HCT116 (cell line): ENCODE measurements at regions not wholly inside any gene's neighbourhood (a gene's known extent, or its start where the extent isn't known, plus 50 kb on each side); places are given as distances from the start of the nearest gene placed in this dataset.

Source experiments
- ATAC-seq: fragments of 200-7000 bp; cut with Tn5 transposase; 2 replicates; pipeline ENCODE4 v1.9.1; 2020; ENCODE audit warnings: mild to moderate bottlenecking, moderate library complexity
- BruUV-seq: library from RNA; stranded (reverse); fragments of 400-500 nt; replicated peaks from 2 replicates; lab custom pipeline; 2021; lab: Mats Ljungman, UMichigan
- CTCF ChIA-PET: fragments of 300-600 bp; sonication (Branson Sonifier 250); formaldehyde crosslinking; loops from one replicate; lab custom pipeline; 2021; ENCODE audit warnings: antibody characterized with exemption; lab: Charles Lee
- POLR2A ChIA-PET: fragments of 300-600, 350-600 bp; sonication (Branson Sonifier 250); formaldehyde crosslinking; loops from one replicate; lab custom pipeline; 2021; ENCODE audit warnings: antibody characterized with exemption; lab: Charles Lee
- RAD21 ChIA-PET, 2 experiments: fragments of 300-600 bp; sonication (Branson Sonifier 250); formaldehyde crosslinking; loops; one replicate each; lab custom pipeline; 2023; ENCODE audit warnings: low total read pairs in 2 of 2; ENCODE audit not compliant: uncharacterized antibody in 2 of 2, unreplicated experiment in 2 of 2, low non-redundant PET in 1 of 2; lab: Charles Lee
- DNase-seq: peaks from one replicate; pipeline ENCODE4 v3.0.0-alpha.2; 2010; ENCODE audit warnings: low read depth, low spot score
- H2AFZ ChIP-seq: fragments of 200-600 bp; shearing (Covaris generic), sonication (generic); 2 replicates; pipeline ENCODE4 v1.6.1; 2017; ENCODE audit warnings: low read depth, mixed run types, mixed read lengths, antibody characterized with exemption, low read length; ENCODE audit not compliant: poor library complexity, severe bottlenecking
- H3K27ac ChIP-seq: 2 replicates; pipeline ENCODE4 v1.5.1; 2012; ENCODE audit warnings: low read depth, low read length
- H3K27me3 ChIP-seq: fragments of 200-600 bp; sonication (generic); 2 replicates; pipeline ENCODE4 v1.6.1; 2016; ENCODE audit warnings: mixed run types, low read length, mixed read lengths; ENCODE audit not compliant: insufficient read depth
- H3K36me3 ChIP-seq, 2 experiments: fragments of 200-500 bp in 1 of 2; fragments of 200-600 bp in 1 of 2; sonication (Bioruptor generic) in 1 of 2; sonication (generic) in 1 of 2; 2 replicates each; pipeline versions ENCODE4 v1.5.1 to v1.6.1; 2014 to 2016; ENCODE audit warnings: low read length in 2 of 2, inconsistent platforms in 1 of 2, mixed read lengths in 1 of 2, mixed run types in 1 of 2; ENCODE audit not compliant: insufficient read depth in 2 of 2, control insufficient read depth in 1 of 2
- H3K4me1 ChIP-seq, 2 experiments: fragments of 200-600 bp in 1 of 2; sonication (generic) in 1 of 2; 2 replicates each; pipeline versions ENCODE4 v1.5.1 to v1.6.1; 2012 to 2017; ENCODE audit warnings: low read length in 2 of 2, inconsistent platforms in 1 of 2, mild to moderate bottlenecking in 1 of 2, mixed read lengths in 1 of 2, mixed run types in 1 of 2, moderate library complexity in 1 of 2; ENCODE audit not compliant: insufficient read depth in 2 of 2, control insufficient read depth in 1 of 2
- H3K4me2 ChIP-seq: fragments of 200-600 bp; sonication (generic); 2 replicates; pipeline ENCODE4 v1.6.1; 2017; ENCODE audit warnings: mixed run types, low read length, mixed read lengths
- H3K4me3 ChIP-seq, 2 experiments: fragments of 200-600 bp in 1 of 2; sonication (generic) in 1 of 2; replicated peaks in 1 of 2; 2 replicates each; pipeline ENCODE4 v1.5.1; 2011 to 2016; ENCODE audit warnings: low read length in 2 of 2, control low read depth in 1 of 2, low read depth in 1 of 2, mild to moderate bottlenecking in 1 of 2, mixed read lengths in 1 of 2, mixed run types in 1 of 2
- H3K79me2 ChIP-seq: fragments of 200-600 bp; sonication (generic); 2 replicates; pipeline ENCODE4 v1.6.1; 2017; ENCODE audit warnings: mild to moderate bottlenecking, mixed run types, low read length, moderate library complexity, mixed read lengths; ENCODE audit not compliant: insufficient read depth
- H3K9ac ChIP-seq: fragments of 200-600 bp; sonication (generic); 2 replicates; pipeline ENCODE4 v1.6.1; 2016; ENCODE audit warnings: low read length, mixed read lengths
- H3K9me2 ChIP-seq: fragments of 200-600 bp; sonication (generic), shearing (Covaris generic); 2 replicates; pipeline ENCODE4 v1.6.1; 2017; ENCODE audit warnings: mixed run types, mild to moderate bottlenecking, moderate library complexity; ENCODE audit not compliant: insufficient read depth
- H3K9me3 ChIP-seq, 2 experiments: fragments of 200-500 bp in 1 of 2; fragments of 200-600 bp in 1 of 2; sonication (Bioruptor generic) in 1 of 2; sonication (generic) in 1 of 2; 2 replicates each; pipeline ENCODE4 v1.6.1; 2014 to 2017; ENCODE audit warnings: low read length in 2 of 2, mixed read lengths in 2 of 2, inconsistent platforms in 1 of 2, low read depth in 1 of 2, mild to moderate bottlenecking in 1 of 2, mixed run types in 1 of 2, moderate library complexity in 1 of 2; ENCODE audit not compliant: control insufficient read depth in 1 of 2, insufficient read depth in 1 of 2
- H4K20me1 ChIP-seq: fragments of 200-600 bp; sonication (generic), shearing (Covaris generic); 2 replicates; pipeline ENCODE4 v1.6.1; 2017; ENCODE audit warnings: mixed run types, mild to moderate bottlenecking, moderate library complexity; ENCODE audit not compliant: insufficient read depth
- CBX3 ChIP-seq: IDR thresholded peaks from 2 replicates; pipeline ENCODE4 v1.6.1; 2012; ENCODE audit warnings: low read depth
- CEBPB ChIP-seq: IDR thresholded peaks from 2 replicates; pipeline ENCODE4 v1.6.1; 2012; ENCODE audit warnings: low read depth
- EGR1 ChIP-seq: IDR thresholded peaks from 2 replicates; pipeline ENCODE4 v1.6.1; 2012; ENCODE audit warnings: low read depth
- ELF1 ChIP-seq: IDR thresholded peaks from 2 replicates; pipeline ENCODE4 v1.6.1; 2012; ENCODE audit warnings: low read depth, borderline replicate concordance
- POLR2A ChIP-seq: IDR thresholded peaks from 2 replicates; pipeline ENCODE4 v1.7.0; 2011; ENCODE audit warnings: borderline replicate concordance; ENCODE audit not compliant: insufficient read depth, insufficient read length; ENCODE audit errors: extremely low read depth
- POLR2AphosphoS5 ChIP-seq: IDR thresholded peaks from 2 replicates; pipeline ENCODE4 v1.6.1; 2011; ENCODE audit warnings: mild to moderate bottlenecking, low read depth, low read length, moderate library complexity
- RAD21 ChIP-seq: IDR thresholded peaks from 2 replicates; pipeline ENCODE4 v1.6.1; 2012; ENCODE audit warnings: low read depth, mild to moderate bottlenecking
- SIN3A ChIP-seq: IDR thresholded peaks from 2 replicates; pipeline ENCODE4 v1.6.1; 2012; ENCODE audit warnings: low read depth
- SP1 ChIP-seq: IDR thresholded peaks from 2 replicates; pipeline ENCODE4 v1.6.1; 2012; ENCODE audit warnings: low read depth
- SRF ChIP-seq: IDR thresholded peaks from 2 replicates; pipeline ENCODE4 v1.6.1; 2012; ENCODE audit warnings: low read depth
- TCF7L2 ChIP-seq: IDR thresholded peaks from 2 replicates; pipeline ENCODE4 v1.7.0; 2011; ENCODE audit warnings: borderline replicate concordance, inconsistent platforms; ENCODE audit not compliant: insufficient read depth, insufficient read length; ENCODE audit errors: extremely low read depth
- YY1 ChIP-seq: IDR thresholded peaks from 2 replicates; pipeline ENCODE4 v1.6.1; 2011; ENCODE audit warnings: low read length, low read depth, moderate library complexity, mild to moderate bottlenecking; ENCODE audit not compliant: insufficient replicate concordance; ENCODE audit errors: extremely low read depth
- ZFX ChIP-seq: fragments of 450-650 bp; IDR thresholded peaks from 2 replicates; pipeline ENCODE4 v1.6.1; 2017
- ZNF274 ChIP-seq: fragments of 200-500 bp; sonication (Bioruptor generic); IDR thresholded peaks from 2 replicates; pipeline ENCODE4 v1.6.1; 2014; ENCODE audit warnings: mild to moderate bottlenecking, low read depth, low read length, inconsistent platforms
- intact Hi-C: fragments of 100-400 bp; cut with micrococcal nuclease; formaldehyde crosslinking; loops from 2 replicates; pipeline ENCODE4 v1.10.0; 2022
- TF ChIP-seq, protein P1 (sequence below), 3 experiments: fragments of 200-600 bp in 1 of 3; sonication (generic) in 1 of 3; IDR thresholded peaks in 2 of 3; conservative IDR thresholded peaks in 1 of 3; 2 replicates each; pipeline ENCODE4 v1.5.1; 2012 to 2017; ENCODE audit warnings: low read depth in 2 of 3, low read length in 2 of 3, antibody characterized with exemption in 1 of 3, borderline replicate concordance in 1 of 3, control low read depth in 1 of 3, mild to moderate bottlenecking in 1 of 3, mixed read lengths in 1 of 3, mixed run types in 1 of 3, moderate library complexity in 1 of 3; ENCODE audit not compliant: insufficient read depth in 1 of 3

DNA sequence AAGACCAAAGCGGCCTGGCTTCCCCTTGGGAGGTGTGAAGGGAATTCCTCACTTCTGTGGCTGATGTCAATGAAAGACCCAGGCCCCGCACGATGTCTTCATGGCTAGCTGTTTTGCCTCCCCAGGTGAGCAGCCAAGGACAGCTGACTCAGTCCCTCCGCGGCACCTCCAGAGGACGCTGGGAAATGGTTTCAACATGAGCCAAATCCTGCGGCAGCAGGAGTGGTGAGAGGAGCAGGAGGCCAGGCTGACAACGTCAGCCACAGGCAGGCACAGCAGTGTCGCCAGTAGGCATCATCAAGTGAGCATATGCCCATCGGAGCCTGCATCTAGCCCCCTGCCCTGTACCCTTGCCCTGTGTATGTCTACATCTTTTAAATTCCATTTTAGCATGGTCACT, 156.4 kb upstream of the RAB6C start:
- H4K20me1 ChIP-seq, result no peaks in the 10 kb centered on the region
- H3K36me3 ChIP-seq, result no peaks in the 10 kb centered on the region
- H3K27ac ChIP-seq, result no peak overlapping the region
- H3K9ac ChIP-seq, result no peak overlapping the region
- H3K27me3 ChIP-seq, result no peaks in the 10 kb centered on the region
- H2AFZ ChIP-seq, result no peak overlapping the region
- POLR2A ChIA-PET, result no interaction called here
- no peaks in the 10 kb centered on the region for H3K9me3 ChIP-seq
- no peak overlapping the region for H3K4me3 ChIP-seq
- CTCF ChIA-PET, result no interaction called here
- no peak for TF ChIP-seq CEBPB
- no peak for TF ChIP-seq EGR1
- TF ChIP-seq YY1, result no peak
- TF ChIP-seq ZFX, result no peak
- H3K4me1 ChIP-seq, result no peaks in the 10 kb centered on the region
- RAD21 ChIA-PET, result no interaction called here
- ATAC-seq (no peak), DNase-seq (no peak)
- no peaks in the 10 kb centered on the region for H3K79me2 ChIP-seq
- intact Hi-C loops, result no loop called here
- H3K9me2 ChIP-seq, result no peaks in the 10 kb centered on the region
- no peak overlapping the region for H3K4me2 ChIP-seq
- BruUV-seq, result no TSS peak

DNA sequence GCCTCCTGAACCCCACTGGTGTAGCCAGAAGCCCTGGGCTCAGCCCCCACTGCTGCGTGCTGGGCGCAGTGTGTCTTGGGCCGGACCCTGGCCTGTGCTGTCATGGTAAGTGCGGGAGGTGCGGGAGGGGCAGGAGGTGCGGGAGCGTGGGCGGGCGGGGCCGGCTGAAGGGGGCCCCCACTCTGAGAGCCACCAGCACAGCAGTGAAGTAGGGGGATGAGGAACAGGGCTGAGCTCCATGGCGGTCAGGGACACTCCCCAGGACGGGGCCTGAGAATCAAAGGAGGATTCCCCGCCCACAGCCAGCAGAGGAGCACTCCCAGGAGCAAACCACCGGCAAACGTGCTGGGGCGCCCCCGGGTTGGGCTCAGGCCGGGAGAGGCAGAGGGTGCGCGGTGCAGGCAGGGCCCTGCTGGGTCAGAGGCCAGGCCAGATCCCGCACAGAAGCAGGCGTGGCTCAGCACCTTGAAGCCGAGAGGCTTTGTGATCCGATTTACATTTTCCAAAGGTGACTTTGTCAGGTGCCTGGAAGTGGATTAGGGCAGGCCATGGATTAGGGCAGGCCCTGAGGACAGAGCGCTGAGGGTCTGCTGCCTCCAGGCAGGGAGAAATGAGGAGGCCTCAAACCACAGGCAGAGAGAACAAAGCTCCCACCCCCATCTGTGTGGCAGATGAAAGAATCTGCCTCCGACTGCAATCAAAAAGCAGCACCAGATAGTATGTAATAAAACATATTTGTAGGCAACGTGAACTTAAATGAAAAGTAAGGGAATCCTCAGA, 152.0 kb upstream of the RAB6C start:
- intact Hi-C loops, result no loop called here
- Histone ChIP-seq H3K36me3 (no peaks in the 10 kb centered on the region), H3K27me3 (peaks cover 5% of the 10 kb centered on the region; the same call in 1 of the 2 replicates), H2AFZ (no peak overlapping the region), H3K9ac (no peak overlapping the region), H3K79me2 (no peaks in the 10 kb centered on the region), H4K20me1 (no peaks in the 10 kb centered on the region)
- no TSS peak for BruUV-seq
- no peak for ATAC-seq
- TF ChIP-seq ZFX (no peak), RAD21 (no peak), CBX3 (no peak), POLR2AphosphoS5 (no peak), SIN3A (no peak), ZNF274 (no peak), POLR2A (no peak), CEBPB (no peak), TCF7L2 (no peak), SP1 (no peak), ELF1 (no peak), SRF (no peak), EGR1 (no peak), YY1 (no peak)
- TF ChIP-seq, protein P1, sequence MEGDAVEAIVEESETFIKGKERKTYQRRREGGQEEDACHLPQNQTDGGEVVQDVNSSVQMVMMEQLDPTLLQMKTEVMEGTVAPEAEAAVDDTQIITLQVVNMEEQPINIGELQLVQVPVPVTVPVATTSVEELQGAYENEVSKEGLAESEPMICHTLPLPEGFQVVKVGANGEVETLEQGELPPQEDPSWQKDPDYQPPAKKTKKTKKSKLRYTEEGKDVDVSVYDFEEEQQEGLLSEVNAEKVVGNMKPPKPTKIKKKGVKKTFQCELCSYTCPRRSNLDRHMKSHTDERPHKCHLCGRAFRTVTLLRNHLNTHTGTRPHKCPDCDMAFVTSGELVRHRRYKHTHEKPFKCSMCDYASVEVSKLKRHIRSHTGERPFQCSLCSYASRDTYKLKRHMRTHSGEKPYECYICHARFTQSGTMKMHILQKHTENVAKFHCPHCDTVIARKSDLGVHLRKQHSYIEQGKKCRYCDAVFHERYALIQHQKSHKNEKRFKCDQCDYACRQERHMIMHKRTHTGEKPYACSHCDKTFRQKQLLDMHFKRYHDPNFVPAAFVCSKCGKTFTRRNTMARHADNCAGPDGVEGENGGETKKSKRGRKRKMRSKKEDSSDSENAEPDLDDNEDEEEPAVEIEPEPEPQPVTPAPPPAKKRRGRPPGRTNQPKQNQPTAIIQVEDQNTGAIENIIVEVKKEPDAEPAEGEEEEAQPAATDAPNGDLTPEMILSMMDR (IDR thresholded peaks at IDR 0.05 in 2 of 3, conservative IDR thresholded peaks at IDR 0.05 in 1 of 3; ENCODE audit: borderline replicate concordance in 1 of 3, insufficient read depth in 1 of 3, low read depth in 2 of 3, low read length in 2 of 3), result no peak
- TF ChIP-seq, all 23 proteins: peak for 0
- Histone ChIP-seq H3K27ac (no peak overlapping the region), H3K4me2 (no peak overlapping the region), H3K9me2 (no peaks in the 10 kb centered on the region), H3K4me3 (no peak overlapping the region), H3K9me3 (peaks cover 0 to 12% of the 10 kb centered on the region in 2 experiments; a peak in 1 of 4 replicates), H3K4me1 (no peaks in the 10 kb centered on the region)
- ChIA-PET CTCF (no interaction called here), RAD21 (no interaction called here), POLR2A (no interaction called here)
- no peak for DNase-seq
